GM12891 (cell line): ENCODE measurements at regions not wholly inside any gene's neighbourhood (a gene's known extent, or its start where the extent isn't known, plus 50 kb on each side); places are given as distances from the start of the nearest gene placed in this dataset.

Experiments
- DNase-seq: peaks from one replicate; pipeline ENCODE4 v3.0.0; 2011; ENCODE audit warnings: low spot score; ENCODE audit not compliant: insufficient read length
- FAIRE-seq: peaks from 2 replicates; lab custom pipeline; 2011; peaks lifted over from hg19 to GRCh38; lab: Jason Lieb, UNC
- PAX5 ChIP-seq: IDR thresholded peaks from 2 replicates; pipeline ENCODE4 v1.6.1; 2011; ENCODE audit warnings: low read length, moderate library complexity, mild to moderate bottlenecking; ENCODE audit not compliant: insufficient read depth, severe bottlenecking
- POLR2A ChIP-seq: IDR thresholded peaks from 2 replicates; pipeline ENCODE4 v1.6.1; 2011; ENCODE audit warnings: low read depth, low read length, control low read depth
- POLR2AphosphoS5 ChIP-seq: IDR thresholded peaks from 2 replicates; pipeline ENCODE4 v1.6.1; 2011; ENCODE audit warnings: low read depth, low read length, control low read depth
- POU2F2 ChIP-seq: IDR thresholded peaks from 2 replicates; pipeline ENCODE4 v1.6.1; 2011; ENCODE audit warnings: low read depth, mild to moderate bottlenecking, control low read depth, low read length, moderate library complexity
- SPI1 ChIP-seq: IDR thresholded peaks from 2 replicates; pipeline ENCODE4 v1.6.1; 2011; ENCODE audit warnings: low read depth, low read length, control low read depth
- TAF1 ChIP-seq: IDR thresholded peaks from 2 replicates; pipeline ENCODE4 v1.6.1; 2011; ENCODE audit warnings: low read depth, low read length, control low read depth

GRCh38 chr5:68771221-68771620 lies 322.6 kb upstream of the SLC30A5 start:
- TF ChIP-seq POLR2A = no peak
- FAIRE-seq = no peak
- DNase-seq = no peak

DNA sequence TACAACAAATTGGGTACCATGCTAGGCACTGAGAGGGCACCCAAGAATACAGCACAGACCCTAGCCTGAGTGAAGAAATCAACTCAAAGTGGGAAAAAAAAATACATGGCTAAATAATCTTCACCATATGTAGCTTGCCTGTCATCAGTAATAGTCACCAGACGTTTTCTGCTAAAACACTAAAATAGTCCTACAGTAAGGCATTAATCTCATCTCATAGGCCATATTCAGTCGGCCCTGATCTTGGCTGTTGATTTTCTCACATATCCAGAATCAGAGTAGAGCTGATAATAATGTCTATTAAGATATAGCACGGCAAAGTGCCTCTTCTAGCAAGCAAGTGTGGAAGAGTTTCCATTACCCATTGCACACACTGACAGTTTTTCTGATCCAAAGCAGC lies 322.1 kb upstream of the SLC30A5 start:
- TF ChIP-seq TAF1 = no peak
- DNase-seq (no peak), FAIRE-seq (no peak)

- no peak for DNase-seq
- TF ChIP-seq POU2F2 (no peak), POLR2AphosphoS5 (no peak), POLR2A (no peak), SPI1 (no peak), PAX5 (no peak), TAF1 (no peak)
- FAIRE-seq = no peak
Measured at GRCh38 chr5:68776381-68776780, 317.4 kb upstream of the SLC30A5 start.

DNA sequence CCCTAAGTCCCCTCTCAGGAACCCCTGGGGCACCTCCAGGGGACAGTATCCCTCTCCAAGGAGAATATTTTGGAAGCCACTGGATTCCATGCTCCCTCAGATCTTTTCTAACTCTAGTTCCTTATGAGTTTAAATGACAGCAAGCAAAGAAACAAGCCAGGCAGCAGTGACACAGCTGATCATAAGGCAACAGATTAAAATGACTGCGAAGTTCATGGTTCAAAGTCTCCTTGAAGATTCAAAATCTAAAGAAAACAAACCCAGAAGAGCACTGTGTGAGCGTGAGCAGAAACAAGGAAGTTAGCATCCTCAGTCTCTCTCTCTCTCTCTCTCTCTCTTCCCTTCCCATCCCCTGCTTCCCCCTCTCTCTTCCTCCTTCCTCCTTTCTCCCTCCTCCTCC lies 316.7 kb upstream of the SLC30A5 start:
- DNase-seq = no peak
- no peak for FAIRE-seq
- TF ChIP-seq POLR2AphosphoS5 (no peak), POU2F2 (no peak), PAX5 (no peak), POLR2A (no peak), TAF1 (no peak), SPI1 (no peak)

DNA sequence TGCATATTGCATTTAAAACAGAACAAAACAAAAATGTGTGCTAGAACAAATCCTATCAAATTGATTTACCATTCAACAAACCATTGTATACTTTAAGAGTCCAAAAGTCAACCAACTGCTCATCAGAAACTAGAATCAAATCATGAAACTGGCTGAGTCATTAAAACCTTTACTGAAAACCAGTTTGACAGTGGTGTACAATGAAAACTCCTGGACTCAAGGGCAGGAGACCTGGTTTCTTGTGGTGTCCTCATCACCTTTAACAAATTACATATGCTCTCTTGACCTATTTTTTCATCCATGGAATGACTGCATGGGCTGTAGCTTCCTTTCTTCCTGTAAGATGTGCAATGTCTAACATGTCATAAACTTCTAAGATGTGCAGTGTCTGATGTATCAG lies 315.3 kb upstream of the SLC30A5 start:
- FAIRE-seq = no peak
- DNase-seq = no peak
- no peak for TF ChIP-seq POU2F2

- no peak for FAIRE-seq
- no peak for TF ChIP-seq PAX5
- TF ChIP-seq POLR2A = no peak
- TF ChIP-seq POU2F2 = no peak
- no peak for TF ChIP-seq SPI1
- TF ChIP-seq TAF1 = no peak
- TF ChIP-seq POLR2AphosphoS5 = no peak
- DNase-seq = no peak
Measured at GRCh38 chr5:68780299-68780955, 313.4 kb upstream of the SLC30A5 start.

GRCh38 chr5:68793074-68793473 lies 300.7 kb upstream of the SLC30A5 start:
- no peak for TF ChIP-seq SPI1
- DNase-seq (no peak), FAIRE-seq (no peak)

GRCh38 chr5:68793993-68794392 lies 299.8 kb upstream of the SLC30A5 start:
- no peak for FAIRE-seq
- no peak for TF ChIP-seq TAF1
- TF ChIP-seq SPI1 = no peak
- no peak for TF ChIP-seq PAX5
- no peak for TF ChIP-seq POLR2AphosphoS5
- TF ChIP-seq POU2F2 = no peak
- no peak for TF ChIP-seq POLR2A

GRCh38 chr5:68795190-68795589 lies 298.6 kb upstream of the SLC30A5 start:
- TF ChIP-seq TAF1 (no peak), POLR2AphosphoS5 (no peak), POLR2A (no peak), POU2F2 (no peak), PAX5 (no peak), SPI1 (no peak)
- FAIRE-seq = no peak
- DNase-seq = no peak

More at GRCh38 chr5:68793993-68794392, 299.8 kb upstream of the SLC30A5 start:
- DNase-seq = no peak

DNA sequence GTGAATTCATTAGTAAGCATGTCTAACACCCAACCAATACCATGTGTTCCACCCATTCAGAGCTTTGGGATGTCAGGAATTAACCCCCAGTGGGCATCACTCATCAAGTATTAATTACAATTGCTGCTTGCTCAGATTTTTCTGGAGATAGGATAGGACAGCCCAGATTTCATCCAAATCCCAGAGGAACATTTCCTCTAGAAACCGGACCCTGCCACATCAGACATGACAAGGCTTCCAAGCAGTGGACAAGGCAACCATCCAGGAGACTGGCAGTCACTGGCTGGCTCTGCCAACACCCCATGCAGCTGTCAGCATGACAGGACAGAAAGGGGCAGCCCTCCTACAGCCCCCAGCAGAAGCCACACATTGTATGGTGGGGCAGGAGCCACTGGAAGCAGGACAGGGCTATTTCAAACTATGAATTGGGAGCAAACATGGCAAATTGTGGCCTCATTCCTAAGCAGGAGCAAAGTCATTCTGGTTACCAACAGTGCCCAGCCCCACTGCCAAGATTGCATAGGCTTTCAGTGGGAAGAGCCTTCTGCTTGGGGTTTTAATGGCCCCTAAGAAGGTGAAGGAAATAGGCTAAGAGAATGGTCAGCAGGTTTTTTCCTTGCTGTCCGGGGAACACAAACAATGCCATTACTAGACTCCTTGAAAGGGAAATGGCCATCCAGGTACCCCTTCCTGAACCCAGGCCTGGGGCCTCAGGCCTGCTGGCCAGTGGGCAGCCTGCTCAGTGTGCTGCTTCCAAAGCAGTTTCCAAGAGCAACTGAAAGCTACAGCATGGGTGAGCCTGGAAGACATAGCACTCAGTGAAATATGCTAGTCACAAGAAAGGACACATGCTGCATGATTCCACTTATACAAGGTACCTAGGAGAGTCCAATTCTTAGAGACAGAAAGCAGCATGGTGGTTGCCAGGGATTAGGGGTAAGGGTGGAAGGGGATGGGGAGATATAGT lies 294.7 kb upstream of the SLC30A5 start:
- FAIRE-seq (no peak), DNase-seq (no peak)
- TF ChIP-seq POLR2A (no peak), PAX5 (no peak), SPI1 (no peak), POLR2AphosphoS5 (no peak)

DNA sequence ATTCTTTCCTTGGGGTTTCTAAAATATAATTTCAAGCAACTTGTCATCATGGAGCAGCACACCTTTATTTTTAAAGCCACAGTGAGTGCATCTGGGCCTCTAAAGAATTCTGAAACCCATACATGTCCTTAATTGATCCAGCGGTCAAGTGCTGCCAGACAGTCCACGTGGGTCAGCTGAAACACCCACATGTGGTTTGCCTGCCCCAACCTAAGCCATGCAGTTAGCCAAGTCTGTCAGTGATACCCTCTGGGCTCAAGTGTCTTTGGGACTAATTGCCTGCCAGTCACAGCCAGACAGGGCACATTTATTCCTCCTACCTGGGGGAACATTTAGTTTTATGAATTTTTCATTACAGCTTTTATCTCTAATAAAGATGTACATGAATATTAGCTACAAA lies 291.4 kb upstream of the SLC30A5 start:
- DNase-seq (no peak), FAIRE-seq (no peak)
- TF ChIP-seq SPI1 = no peak
- TF ChIP-seq POLR2A = no peak
- TF ChIP-seq TAF1 = no peak
- no peak for TF ChIP-seq POLR2AphosphoS5
- no peak for TF ChIP-seq PAX5
- TF ChIP-seq POU2F2 = no peak
